ENCODE measurements at regions not wholly inside any gene's neighbourhood (a gene's known extent, or its start where the extent isn't known, plus 50 kb on each side); places are given as distances from the start of the nearest gene placed in this dataset.

DNA sequence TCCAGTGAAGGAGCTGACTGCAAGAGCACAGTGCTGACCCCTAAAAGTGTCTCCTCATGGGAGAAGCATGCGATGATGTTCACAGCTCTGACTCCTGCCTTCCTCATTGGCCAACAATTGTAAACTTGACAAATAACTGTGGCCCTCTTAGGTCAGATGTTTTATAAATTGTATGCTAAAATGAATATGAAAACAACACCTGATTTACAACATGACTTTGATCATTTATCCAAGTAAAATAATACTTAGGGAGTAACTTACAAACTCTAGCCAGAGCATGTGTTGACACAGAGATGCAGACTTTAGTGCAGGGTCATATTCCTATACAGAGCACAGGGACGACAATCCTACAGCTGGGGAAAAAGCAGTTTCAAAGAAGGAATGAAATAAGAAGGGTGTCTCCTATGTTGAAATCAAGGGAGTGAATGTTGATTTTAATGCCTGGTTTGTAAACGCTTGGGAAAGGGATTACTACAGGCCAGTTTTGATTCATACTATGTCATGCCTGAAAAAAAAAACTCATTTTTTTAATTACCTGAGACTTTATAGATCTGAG lies 391.4 kb upstream of the AKR1E2 start:
- ChIA-PET CTCF (no interaction called here), POLR2A (ENCODE audit: low non-redundant PET) (no interaction called here)
- no peak overlapping the region for H3K27ac ChIP-seq
- TF ChIP-seq, protein P1, sequence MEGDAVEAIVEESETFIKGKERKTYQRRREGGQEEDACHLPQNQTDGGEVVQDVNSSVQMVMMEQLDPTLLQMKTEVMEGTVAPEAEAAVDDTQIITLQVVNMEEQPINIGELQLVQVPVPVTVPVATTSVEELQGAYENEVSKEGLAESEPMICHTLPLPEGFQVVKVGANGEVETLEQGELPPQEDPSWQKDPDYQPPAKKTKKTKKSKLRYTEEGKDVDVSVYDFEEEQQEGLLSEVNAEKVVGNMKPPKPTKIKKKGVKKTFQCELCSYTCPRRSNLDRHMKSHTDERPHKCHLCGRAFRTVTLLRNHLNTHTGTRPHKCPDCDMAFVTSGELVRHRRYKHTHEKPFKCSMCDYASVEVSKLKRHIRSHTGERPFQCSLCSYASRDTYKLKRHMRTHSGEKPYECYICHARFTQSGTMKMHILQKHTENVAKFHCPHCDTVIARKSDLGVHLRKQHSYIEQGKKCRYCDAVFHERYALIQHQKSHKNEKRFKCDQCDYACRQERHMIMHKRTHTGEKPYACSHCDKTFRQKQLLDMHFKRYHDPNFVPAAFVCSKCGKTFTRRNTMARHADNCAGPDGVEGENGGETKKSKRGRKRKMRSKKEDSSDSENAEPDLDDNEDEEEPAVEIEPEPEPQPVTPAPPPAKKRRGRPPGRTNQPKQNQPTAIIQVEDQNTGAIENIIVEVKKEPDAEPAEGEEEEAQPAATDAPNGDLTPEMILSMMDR (conservative IDR thresholded peaks at IDR 0.05; ENCODE audit: low read depth): no peak
- no peak for DNase-seq (ENCODE audit: low spot score)

DNA sequence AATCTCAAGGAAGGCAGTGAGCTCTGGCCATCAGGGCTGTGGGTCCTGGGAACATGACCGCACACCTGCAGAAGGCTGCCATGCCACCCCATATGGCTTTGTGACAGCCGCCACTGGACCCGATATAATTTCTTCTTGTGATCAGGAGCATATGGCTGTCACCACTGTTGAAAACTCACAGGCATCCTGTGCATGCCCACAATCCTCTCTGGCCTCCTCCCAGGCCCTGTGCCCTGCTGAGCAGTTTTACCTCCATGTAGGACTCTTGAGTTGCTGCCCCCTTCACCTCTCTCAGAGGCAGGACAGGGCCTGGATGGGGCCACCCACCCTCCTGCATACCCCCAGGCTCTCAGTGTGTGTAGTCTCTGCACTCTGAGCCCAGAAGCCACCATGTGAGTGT lies 391.9 kb upstream of the AKR1E2 start:
- POLR2A ChIA-PET (ENCODE audit: low non-redundant PET): no interaction called here
- no peak overlapping the region for H3K27ac ChIP-seq
- no peak for DNase-seq (ENCODE audit: low spot score)
- CTCF ChIA-PET: no interaction called here
- TF ChIP-seq, protein P1 (conservative IDR thresholded peaks at IDR 0.05; ENCODE audit: low read depth): no peak

DNA sequence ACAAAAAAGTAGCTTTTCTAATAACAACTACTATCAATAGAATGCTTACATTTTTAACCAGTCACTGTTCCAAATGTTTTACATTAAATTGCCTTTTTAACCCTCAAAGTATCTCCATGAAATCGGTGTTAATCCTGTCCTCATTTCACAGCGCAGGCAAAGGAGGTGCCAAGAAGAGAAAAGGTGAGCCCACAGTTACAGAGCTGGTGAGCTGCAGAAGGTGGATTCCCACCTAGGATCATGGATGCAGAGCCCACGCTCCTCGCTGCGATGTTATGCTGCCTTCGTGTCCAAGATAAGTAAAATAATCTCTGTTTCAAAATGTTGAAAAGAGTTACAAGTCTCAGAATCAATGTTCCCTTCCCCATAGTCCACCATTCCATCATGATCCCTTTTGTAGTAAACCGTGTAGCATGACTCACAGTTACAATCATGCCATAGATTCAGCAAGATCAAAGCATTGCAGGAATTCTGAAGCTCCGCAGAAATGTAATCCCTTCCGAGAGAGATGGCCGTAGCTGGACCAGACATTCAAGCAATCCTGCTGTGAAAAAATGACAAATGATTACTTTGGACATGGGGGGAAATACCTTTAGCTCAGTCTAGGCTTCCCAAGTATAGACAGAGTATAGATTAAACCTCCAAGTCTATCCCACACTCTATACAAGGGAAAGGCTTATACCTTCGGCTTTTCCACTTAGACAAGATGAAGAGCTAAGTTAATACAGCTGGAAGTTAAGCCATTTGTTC lies 394.7 kb upstream of the AKR1E2 start:
- TF ChIP-seq, protein P1 (conservative IDR thresholded peaks at IDR 0.05; ENCODE audit: low read depth): no peak
- H3K27ac ChIP-seq: no peak overlapping the region
- ChIA-PET POLR2A (ENCODE audit: low non-redundant PET) (no interaction called here), CTCF (interaction anchor here (0.6 to 0.7 kb wide), 2 partner anchors 108 to 644 kb away, joined by 3 to 5 read pairs; no protein-coding TSS in a partner anchor)
- DNase-seq (ENCODE audit: low spot score): no peak

DNA sequence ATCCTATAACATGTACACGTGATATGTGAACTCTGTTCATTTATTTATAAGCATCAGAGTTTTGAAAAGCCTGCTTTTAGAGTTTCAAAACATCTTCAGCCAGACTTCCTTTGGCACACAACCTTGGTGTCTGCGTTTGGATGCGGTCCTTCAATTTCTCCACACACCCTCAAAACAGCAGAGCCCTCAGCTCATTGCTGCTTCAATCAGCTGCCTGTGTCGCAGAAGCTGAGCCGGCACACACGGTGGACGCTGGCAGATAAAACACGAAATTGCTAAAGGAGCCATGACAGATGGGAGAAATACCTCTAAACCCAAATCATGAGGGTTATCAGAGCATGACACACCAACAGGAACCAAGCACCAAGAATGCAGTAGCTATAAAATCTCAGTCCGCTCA lies 396.4 kb upstream of the AKR1E2 start:
- TF ChIP-seq, protein P1 (conservative IDR thresholded peaks at IDR 0.05; ENCODE audit: low read depth): no peak
- POLR2A ChIA-PET (ENCODE audit: low non-redundant PET): no interaction called here
- DNase-seq (ENCODE audit: low spot score): no peak
- CTCF ChIA-PET: no interaction called here
- no peak overlapping the region for H3K27ac ChIP-seq

DNA sequence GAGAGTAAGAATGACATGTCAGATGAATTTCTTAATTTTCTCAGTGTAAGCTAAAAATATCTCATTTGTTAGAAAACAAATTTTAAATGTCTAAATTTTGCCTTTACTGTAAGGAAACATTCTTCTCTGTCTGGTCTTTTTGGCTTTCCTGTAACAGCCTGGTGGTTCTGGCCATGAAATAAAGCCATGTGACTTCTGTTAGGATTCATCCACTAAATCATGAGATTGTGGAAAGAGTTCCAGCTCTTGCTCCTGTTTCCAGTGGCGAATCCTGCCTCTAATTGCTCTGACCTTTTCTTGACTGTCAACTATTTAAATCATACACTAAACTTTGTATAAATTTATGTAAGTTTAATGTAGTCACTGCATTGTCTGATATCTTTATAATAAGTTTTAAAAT lies 398.5 kb upstream of the AKR1E2 start:
- DNase-seq (ENCODE audit: low spot score): no peak
- TF ChIP-seq, protein P1 (conservative IDR thresholded peaks at IDR 0.05; ENCODE audit: low read depth): no peak
- POLR2A ChIA-PET (ENCODE audit: low non-redundant PET): no interaction called here
- CTCF ChIA-PET: no interaction called here
- no peak overlapping the region for H3K27ac ChIP-seq

DNA sequence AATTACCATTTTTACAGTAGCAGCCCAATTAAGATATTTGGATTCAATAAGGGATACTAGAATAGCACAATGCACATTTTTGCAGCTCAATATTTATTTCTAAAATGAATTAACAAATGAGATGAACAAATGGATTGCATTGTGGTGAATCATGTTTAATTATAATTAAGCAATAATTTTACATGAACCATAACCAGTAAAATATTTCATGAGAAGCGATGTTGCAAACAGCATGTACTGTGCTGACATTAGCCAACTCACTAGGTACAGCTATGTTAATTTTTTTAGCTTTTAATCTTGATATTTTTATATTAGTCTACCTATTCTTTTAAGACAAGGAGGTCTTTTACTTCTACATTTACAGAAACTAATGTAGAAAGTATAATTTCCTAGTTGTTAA lies 399.1 kb upstream of the AKR1E2 start:
- DNase-seq (ENCODE audit: low spot score): no peak
- ChIA-PET POLR2A (ENCODE audit: low non-redundant PET) (no interaction called here), CTCF (interaction anchor here (0.6 kb wide), 1 partner anchor 803 kb away, joined by 3 read pairs; no protein-coding TSS in a partner anchor)
- no peak overlapping the region for H3K27ac ChIP-seq
- TF ChIP-seq, protein P1 (conservative IDR thresholded peaks at IDR 0.05; ENCODE audit: low read depth): no peak

Measured in RWPE1 (cell line).